SK-N-SH (cell line): ENCODE measurements at regions not wholly inside any gene's neighbourhood (a gene's known extent, or its start where the extent isn't known, plus 50 kb on each side); places are given as distances from the start of the nearest gene placed in this dataset.

Source experiments
- CTCF ChIA-PET: fragments of 300-600, 350-600 bp; formaldehyde crosslinking; extraction: SDS; loops from one replicate; lab custom pipeline; 2021; lab: Yijun Ruan, JAX
- POLR2A ChIA-PET: fragments of 350-600 bp; sonication (Branson Sonifier 250); formaldehyde crosslinking; extraction: SDS; loops from one replicate; lab custom pipeline; 2020; ENCODE audit warnings: antibody characterized with exemption, inconsistent platforms; lab: Yijun Ruan, JAX
- DNase-seq: peaks from one replicate; pipeline ENCODE4 v3.0.0; 2012
- H2AFZ ChIP-seq: fragments of 200-600 bp; sonication (generic); 2 replicates; pipeline ENCODE4 v1.8.1; 2016; ENCODE audit warnings: antibody characterized with exemption, mild to moderate bottlenecking, low read depth
- H3F3A ChIP-seq: fragments of 200-600 bp; sonication (generic); replicated peaks from 2 replicates; pipeline ENCODE3; 2016; ENCODE audit warnings: antibody characterized with exemption, mild to moderate bottlenecking; ENCODE audit not compliant: insufficient read depth
- H3K27ac ChIP-seq, 2 experiments: fragments of 200-500 bp in 1 of 2; fragments of 200-600 bp in 1 of 2; sonication (Bioruptor generic) in 1 of 2; sonication (generic), shearing (Covaris generic) in 1 of 2; 2 replicates each; pipeline versions ENCODE4 v1.5.1 to v1.6.1; 2014 to 2016; ENCODE audit warnings: low read depth in 2 of 2, inconsistent platforms in 1 of 2, low read length in 1 of 2, mild to moderate bottlenecking in 1 of 2, mixed read lengths in 1 of 2
- H3K27me3 ChIP-seq: fragments of 200-600 bp; sonication (generic), shearing (Covaris generic); 2 replicates; pipeline ENCODE4 v1.6.1; 2016; ENCODE audit warnings: mixed run types; ENCODE audit not compliant: insufficient read depth
- H3K36me3 ChIP-seq, 2 experiments: fragments of 200-500 bp in 1 of 2; fragments of 200-600 bp in 1 of 2; sonication (Bioruptor generic) in 1 of 2; sonication (generic) in 1 of 2; replicated peaks in 1 of 2; 2 replicates each; pipeline versions ENCODE3 to v1.5.1; 2014 to 2016; ENCODE audit warnings: low read length in 1 of 2, mild to moderate bottlenecking in 1 of 2; ENCODE audit not compliant: insufficient read depth in 2 of 2, control insufficient read depth in 1 of 2
- H3K4me1 ChIP-seq, 2 experiments: fragments of 200-500 bp in 1 of 2; fragments of 200-600 bp in 1 of 2; sonication (Bioruptor generic) in 1 of 2; sonication (generic), shearing (Covaris generic) in 1 of 2; 2 replicates each; pipeline versions ENCODE4 v1.5.1 to v1.6.1; 2014 to 2016; ENCODE audit warnings: low read depth in 1 of 2, low read length in 1 of 2, mixed run types in 1 of 2; ENCODE audit not compliant: insufficient read depth in 2 of 2, control insufficient read depth in 1 of 2
- H3K4me2 ChIP-seq: fragments of 200-600 bp; sonication (generic), shearing (Covaris generic); 2 replicates; pipeline ENCODE4 v1.6.1; 2017; ENCODE audit warnings: mixed run types
- H3K4me3 ChIP-seq, 2 experiments: fragments of 200-500 bp in 1 of 2; fragments of 200-600 bp in 1 of 2; sonication (Bioruptor generic) in 1 of 2; sonication (generic), shearing (Covaris generic) in 1 of 2; 2 replicates each; pipeline versions ENCODE4 v1.5.1 to v1.8.1; 2014 to 2016; ENCODE audit warnings: low read depth in 2 of 2, inconsistent platforms in 1 of 2, low read length in 1 of 2, mild to moderate bottlenecking in 1 of 2, mixed read lengths in 1 of 2, moderate library complexity in 1 of 2
- H3K79me2 ChIP-seq: fragments of 200-600 bp; sonication (generic); 2 replicates; pipeline ENCODE4 v1.8.1; 2017; ENCODE audit warnings: mild to moderate bottlenecking; ENCODE audit not compliant: insufficient read depth
- H3K9ac ChIP-seq: fragments of 200-600 bp; sonication (generic); 2 replicates; pipeline ENCODE4 v1.6.1; 2017; ENCODE audit warnings: mixed run types
- H3K9me2 ChIP-seq: fragments of 200-600 bp; sonication (generic); 2 replicates; pipeline ENCODE4 v1.6.1; 2017; ENCODE audit warnings: mixed run types
- H3K9me3 ChIP-seq: fragments of 200-600 bp; sonication (generic); 2 replicates; pipeline ENCODE4 v1.6.1; 2017; ENCODE audit warnings: mixed run types, mild to moderate bottlenecking, moderate library complexity
- H4K20me1 ChIP-seq: fragments of 200-600 bp; sonication (generic); 2 replicates; pipeline ENCODE4 v1.6.1; 2017; ENCODE audit warnings: mild to moderate bottlenecking, mixed run types; ENCODE audit not compliant: insufficient read depth
- CTCF ChIP-seq: fragments of 200-600 bp; sonication (generic); IDR thresholded peaks from 2 replicates; pipeline ENCODE4 v1.6.1; 2017; ENCODE audit warnings: antibody characterized with exemption, mild to moderate bottlenecking, moderate library complexity
- ELF1 ChIP-seq: IDR thresholded peaks from 2 replicates; pipeline ENCODE4 v1.4.0; 2012
- FOSL2 ChIP-seq: IDR thresholded peaks from 2 replicates; pipeline ENCODE4 v1.4.0; 2012; ENCODE audit warnings: low read depth, mild to moderate bottlenecking, moderate library complexity, borderline replicate concordance
- FOXM1 ChIP-seq: IDR thresholded peaks from 2 replicates; pipeline ENCODE4 v1.4.0; 2012; ENCODE audit warnings: low read depth, mild to moderate bottlenecking
- GATA2 ChIP-seq: sonication (generic); formaldehyde crosslinking; IDR thresholded peaks from 2 replicates; pipeline ENCODE4 v1.5.0; 2020; ENCODE audit warnings: mild to moderate bottlenecking, missing genetic modification reagents
- MAX ChIP-seq: IDR thresholded peaks from 2 replicates; pipeline ENCODE4 v1.4.0; 2012; ENCODE audit warnings: low read depth
- NFIC ChIP-seq: IDR thresholded peaks from 2 replicates; pipeline ENCODE4 v1.4.0; 2012; ENCODE audit warnings: borderline replicate concordance
- NRF1 ChIP-seq: IDR thresholded peaks from 2 replicates; pipeline ENCODE4 v1.6.1; 2012; ENCODE audit warnings: low read depth, mild to moderate bottlenecking, low read length
- RAD21 ChIP-seq: IDR thresholded peaks from 2 replicates; pipeline ENCODE4 v1.6.1; 2012; ENCODE audit warnings: mild to moderate bottlenecking, low read length
- REST ChIP-seq: IDR thresholded peaks from 2 replicates; pipeline ENCODE4 v1.6.1; 2012; ENCODE audit warnings: mild to moderate bottlenecking, low read depth, low read length, moderate library complexity
- RXRA ChIP-seq: IDR thresholded peaks from 2 replicates; pipeline ENCODE4 v1.4.0; 2012; ENCODE audit warnings: low read depth, mild to moderate bottlenecking, borderline replicate concordance
- SIN3A ChIP-seq: IDR thresholded peaks from 2 replicates; pipeline ENCODE4 v1.6.1; 2012; ENCODE audit warnings: low read depth, mild to moderate bottlenecking, low read length, moderate library complexity, borderline replicate concordance
- TAF1 ChIP-seq: IDR thresholded peaks from 2 replicates; pipeline ENCODE4 v1.6.1; 2012; ENCODE audit warnings: low read depth, mild to moderate bottlenecking, low read length, moderate library complexity, borderline replicate concordance
- USF1 ChIP-seq: IDR thresholded peaks from 2 replicates; pipeline ENCODE4 v1.4.0; 2012; ENCODE audit warnings: low read depth, borderline replicate concordance
- USF2 ChIP-seq: fragments of 150-350 bp; IDR thresholded peaks from 2 replicates; pipeline ENCODE4 v1.6.1; 2017; ENCODE audit warnings: antibody characterized with exemption, low read length, low read depth, borderline replicate concordance
- YY1 ChIP-seq: IDR thresholded peaks from 2 replicates; pipeline ENCODE4 v1.4.0; 2012; ENCODE audit warnings: low read depth, mild to moderate bottlenecking
- ZBTB33 ChIP-seq: IDR thresholded peaks from 2 replicates; pipeline ENCODE4 v1.4.0; 2012; ENCODE audit warnings: low read depth, borderline replicate concordance
- WGBS: methylation state at CpG from one replicate; pipeline ENCODE4 v1.1.6; 2017; ENCODE audit warnings: low lambda C conversion rate; 5-methylcytosine and 5-hydroxymethylcytosine counted together

- TF ChIP-seq SIN3A (no peak), TAF1 (no peak), RXRA (no peak), ZBTB33 (no peak), NFIC (no peak)
- TF ChIP-seq, all 33 proteins: peak for 0
Observed at GRCh38 chr15:59945036-59945435, 59.1 kb upstream of the FOXB1 start (continued).

- H3K9ac ChIP-seq, result no peak overlapping the region
- DNase-seq, result no peak
- no peaks in the 10 kb centered on the region for H3K79me2 ChIP-seq
- CTCF ChIA-PET, result no interaction called here
- H3K9me2 ChIP-seq, result no peaks in the 10 kb centered on the region
- H3K4me2 ChIP-seq, result no peak overlapping the region
- no peak overlapping the region for H3K27ac ChIP-seq
- H3F3A ChIP-seq, result no peaks in the 10 kb centered on the region
- peaks cover 20% of the 10 kb centered on the region; the same call in 1 of the 2 replicates for H3K27me3 ChIP-seq
- no peak overlapping the region for H3K4me3 ChIP-seq
- no peak for TF ChIP-seq USF1
- TF ChIP-seq GATA2 (CRISPR knock-in tag), result no peak
- no peak for TF ChIP-seq MAX
- TF ChIP-seq USF2, result no peak
- TF ChIP-seq NFIC, result no peak
- TF ChIP-seq CTCF, result no peak
- no peak for TF ChIP-seq FOSL2
- TF ChIP-seq ELF1, result no peak
- no peak for TF ChIP-seq NRF1
- no peak for TF ChIP-seq FOXM1
- no peak for TF ChIP-seq SIN3A
- TF ChIP-seq YY1, result no peak
- no peak for TF ChIP-seq RAD21
- TF ChIP-seq REST, result no peak
- POLR2A ChIA-PET, result no interaction called here
- no peak overlapping the region for H2AFZ ChIP-seq
- H3K4me1 ChIP-seq, result no peaks in the 10 kb centered on the region
- H4K20me1 ChIP-seq, result no peaks in the 10 kb centered on the region
- no peaks in the 10 kb centered on the region for H3K9me3 ChIP-seq
- no peaks in the 10 kb centered on the region for H3K36me3 ChIP-seq
- WGBS, result 10% methylated on average over 6 of the region's 6 CpGs
Observed at GRCh38 chr15:59941612-59942011, 62.5 kb upstream of the FOXB1 start.
